ENCODE measurements at regions not wholly inside any gene's neighbourhood (a gene's known extent, or its start where the extent isn't known, plus 50 kb on each side); places are given as distances from the start of the nearest gene placed in this dataset.

DNA sequence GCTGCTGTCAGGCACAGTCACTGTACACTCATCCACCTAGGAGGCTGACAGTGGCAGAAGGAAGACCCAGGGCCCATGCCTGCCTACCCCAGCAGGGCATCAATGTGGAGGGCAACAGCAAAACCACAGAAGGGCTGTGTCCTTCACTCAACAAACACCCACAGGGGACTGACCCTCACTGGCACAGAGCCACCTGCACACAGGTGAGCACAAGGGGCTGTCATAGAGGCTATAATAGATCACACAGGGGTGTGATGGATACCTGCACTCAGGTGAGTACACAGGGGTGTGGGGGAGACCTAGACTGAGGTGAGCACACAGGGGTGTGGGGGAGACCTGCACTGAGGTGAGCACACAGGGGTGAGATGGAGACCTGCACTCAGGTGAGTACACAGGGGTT is 132.8 kb upstream of the TCERG1L start:
- TF ChIP-seq RBBP5 (conservative IDR thresholded peaks at IDR 0.05) (no peak), CTCF (IDR thresholded peaks at IDR 0.05 in 2 of 3, conservative IDR thresholded peaks at IDR 0.05 in 1 of 3; ENCODE audit: control insufficient read depth in 2 of 3, extremely low read depth in 1 of 3, insufficient read depth in 1 of 3, low read depth in 3 of 3, low read length in 3 of 3) (no peak), TCF7 (IDR thresholded peaks at IDR 0.05; ENCODE audit: borderline replicate concordance) (no peak), ETV6 (conservative IDR thresholded peaks at IDR 0.05 in 1 of 2, IDR thresholded peaks at IDR 0.05 in 1 of 2; ENCODE audit: borderline replicate concordance in 1 of 2, low read depth in 1 of 2) (no peak), CHD2 (IDR thresholded peaks at IDR 0.05; ENCODE audit: borderline replicate concordance, low read depth, low read length) (no peak), POLR2AphosphoS5 (IDR thresholded peaks at IDR 0.05; ENCODE audit: low read length) (no peak), FOXK2 (IDR thresholded peaks at IDR 0.05) (no peak), EZH2 (IDR thresholded peaks at IDR 0.05; ENCODE audit: borderline replicate concordance, control insufficient read depth, low read depth, low read length) (no peak), GABPA (IDR thresholded peaks at IDR 0.05; ENCODE audit: low read depth) (no peak)
